H1 (cell line): ENCODE measurements at regions not wholly inside any gene's neighbourhood (a gene's known extent, or its start where the extent isn't known, plus 50 kb on each side); places are given as distances from the start of the nearest gene placed in this dataset.
"Not testable (repeated sequence)": the region's sequence is repeated elsewhere in the genome, so short reads cannot be mapped to it uniquely, and the experiment has no call there.

ENCODE experiments used
- CTCF ChIA-PET: fragments of 300-600 bp; sonication (Branson Sonifier 250); formaldehyde crosslinking; loops from one replicate; lab custom pipeline; 2021; ENCODE audit not compliant: partially characterized antibody; lab: Charles Lee
- POLR2A ChIA-PET: fragments of 300-600 bp; sonication (Branson Sonifier 250); formaldehyde crosslinking; loops from one replicate; lab custom pipeline; 2021; ENCODE audit warnings: inconsistent platforms; ENCODE audit not compliant: partially characterized antibody; lab: Charles Lee
- DNase-seq, 2 experiments: peaks; one replicate each; pipeline versions ENCODE4 v3.0.0 to v3.0.0-alpha.2; 2010 to 2022; ENCODE audit warnings: low spot score in 2 of 2, low read depth in 1 of 2, mixed read lengths in 1 of 2
- FAIRE-seq: peaks from 2 replicates; lab custom pipeline; 2011; peaks lifted over from hg19 to GRCh38; lab: Jason Lieb, UNC
- H2AFZ ChIP-seq: 2 replicates; pipeline ENCODE4 v1.8.1; 2012; ENCODE audit warnings: low read length, inconsistent platforms
- H2AK5ac ChIP-seq: 2 replicates; pipeline ENCODE4 v1.6.1; 2013; ENCODE audit warnings: low read depth, low read length
- H2BK120ac ChIP-seq: replicated peaks from 2 replicates; pipeline ENCODE3; 2013; ENCODE audit warnings: low read depth, low read length, inconsistent platforms
- H2BK12ac ChIP-seq: 2 replicates; pipeline ENCODE4 v1.6.1; 2013; ENCODE audit warnings: low read depth, low read length
- H2BK15ac ChIP-seq: 2 replicates; pipeline ENCODE4 v1.6.1; 2013; ENCODE audit warnings: low read length
- H2BK20ac ChIP-seq: 2 replicates; pipeline ENCODE4 v1.6.1; 2013; ENCODE audit warnings: low read length
- H2BK5ac ChIP-seq: 2 replicates; pipeline ENCODE4 v1.6.1; 2013; ENCODE audit warnings: low read depth, low read length
- H3K14ac ChIP-seq: 2 replicates; pipeline ENCODE4 v1.6.1; 2013; ENCODE audit warnings: inconsistent platforms; ENCODE audit not compliant: insufficient read length
- H3K18ac ChIP-seq: 2 replicates; pipeline ENCODE4 v1.6.1; 2013; ENCODE audit warnings: low read length; ENCODE audit errors: extremely low read depth
- H3K23ac ChIP-seq: 2 replicates; pipeline ENCODE4 v1.6.1; 2013; ENCODE audit warnings: inconsistent platforms; ENCODE audit not compliant: insufficient read length
- H3K23me2 ChIP-seq: 2 replicates; pipeline ENCODE4 v1.6.1; 2013; ENCODE audit warnings: low read depth, low read length
- H3K27ac ChIP-seq: 2 replicates; pipeline ENCODE4 v1.6.1; 2011; ENCODE audit warnings: low read depth, low read length, inconsistent platforms
- H3K27me3 ChIP-seq, 4 experiments: replicated peaks in 1 of 4; 1 replicate in 1 of 4; 2 replicates in 3 of 4; pipeline versions ENCODE4 v1.6.1 to v1.8.1; 2011 to 2013; ENCODE audit warnings: low read length in 3 of 4, mild to moderate bottlenecking in 3 of 4, inconsistent platforms in 2 of 4, mixed read lengths in 2 of 4, moderate library complexity in 1 of 4; ENCODE audit not compliant: control insufficient read depth in 3 of 4, insufficient read depth in 3 of 4; ENCODE audit errors: extremely low read depth in 1 of 4
- H3K36me3 ChIP-seq, 4 experiments: 2 replicates each; pipeline versions ENCODE4 v1.6.1 to v1.8.1; 2011 to 2013; ENCODE audit warnings: mild to moderate bottlenecking in 4 of 4, low read length in 3 of 4, moderate library complexity in 2 of 4, control low read depth in 1 of 4, inconsistent platforms in 1 of 4; ENCODE audit not compliant: insufficient read depth in 4 of 4, control insufficient read depth in 2 of 4
- H3K4ac ChIP-seq: replicated peaks from 2 replicates; pipeline ENCODE3; 2013; ENCODE audit warnings: low read length, low read depth, mixed read lengths, inconsistent platforms; ENCODE audit not compliant: insufficient read length
- H3K4me1 ChIP-seq, 4 experiments: replicated peaks in 1 of 4; 1 replicate in 1 of 4; 2 replicates in 3 of 4; pipeline versions ENCODE4 v1.6.1 to v1.8.1; 2011 to 2013; ENCODE audit warnings: low read length in 3 of 4, inconsistent platforms in 2 of 4, mixed read lengths in 1 of 4; ENCODE audit not compliant: insufficient read depth in 4 of 4, control insufficient read depth in 3 of 4
- H3K4me2 ChIP-seq, 2 experiments: 2 replicates each; pipeline versions ENCODE4 v1.6.1 to v1.8.1; 2011 to 2013; ENCODE audit warnings: low read depth in 2 of 2, low read length in 2 of 2, control low read depth in 1 of 2, inconsistent platforms in 1 of 2, mild to moderate bottlenecking in 1 of 2; ENCODE audit not compliant: insufficient read depth in 1 of 2
- H3K4me3 ChIP-seq, 4 experiments: fragments of 200-600, 300-600 bp in 1 of 4; sonication (generic), shearing (Covaris generic), sonication (Bioruptor Twin) in 1 of 4; 2 replicates each; pipeline versions ENCODE4 v1.5.1 to v1.8.1; 2011 to 2016; ENCODE audit warnings: low read length in 4 of 4, low read depth in 3 of 4, control low read depth in 2 of 4, inconsistent platforms in 2 of 4, mild to moderate bottlenecking in 2 of 4, mixed read lengths in 1 of 4, moderate library complexity in 1 of 4; ENCODE audit not compliant: insufficient read depth in 2 of 4; ENCODE audit errors: extremely low read depth in 1 of 4
- H3K56ac ChIP-seq: replicated peaks from 2 replicates; pipeline ENCODE3; 2013; ENCODE audit warnings: low read depth, mild to moderate bottlenecking, mixed read lengths, low read length, inconsistent platforms; ENCODE audit not compliant: insufficient read length
- H3K79me1 ChIP-seq: 2 replicates; pipeline ENCODE4 v1.6.1; 2013; ENCODE audit warnings: low read depth, low read length, control low read depth
- H3K79me2 ChIP-seq, 2 experiments: 2 replicates each; pipeline versions ENCODE4 v1.6.1 to v1.8.1; 2012 to 2013; ENCODE audit warnings: low read length in 2 of 2, mild to moderate bottlenecking in 2 of 2, inconsistent platforms in 1 of 2; ENCODE audit not compliant: insufficient read depth in 2 of 2, control insufficient read depth in 1 of 2
- H3K9ac ChIP-seq, 4 experiments: replicated peaks in 1 of 4; 1 replicate in 1 of 4; 2 replicates in 3 of 4; pipeline versions ENCODE4 v1.6.1 to v1.8.1; 2011 to 2013; ENCODE audit warnings: low read depth in 3 of 4, low read length in 3 of 4, control low read depth in 2 of 4, mild to moderate bottlenecking in 2 of 4, moderate library complexity in 2 of 4, inconsistent platforms in 1 of 4; ENCODE audit errors: extremely low read depth in 1 of 4
- H3K9me3 ChIP-seq, 2 experiments: 2 replicates each; pipeline versions ENCODE4 v1.6.1 to v1.8.1; 2012 to 2013; ENCODE audit warnings: mild to moderate bottlenecking in 2 of 2, moderate library complexity in 2 of 2, control low read depth in 1 of 2, inconsistent platforms in 1 of 2, low read depth in 1 of 2, low read length in 1 of 2, mixed read lengths in 1 of 2; ENCODE audit not compliant: insufficient read depth in 2 of 2
- H4K20me1 ChIP-seq, 2 experiments: replicated peaks in 1 of 2; 2 replicates each; pipeline versions ENCODE3 to v1.8.1; 2011 to 2013; ENCODE audit warnings: inconsistent platforms in 2 of 2, low read length in 2 of 2, mild to moderate bottlenecking in 1 of 2; ENCODE audit not compliant: insufficient read depth in 2 of 2, control insufficient read depth in 1 of 2
- H4K5ac ChIP-seq: 2 replicates; pipeline ENCODE4 v1.6.1; 2013; ENCODE audit warnings: low read length, low read depth, mixed read lengths, inconsistent platforms; ENCODE audit not compliant: insufficient read length
- H4K8ac ChIP-seq: 2 replicates; pipeline ENCODE4 v1.8.0; 2013; ENCODE audit warnings: mild to moderate bottlenecking, moderate library complexity, low read length, inconsistent platforms; ENCODE audit not compliant: insufficient read depth; ENCODE audit errors: extremely low read depth
- H4K91ac ChIP-seq: replicated peaks from 2 replicates; pipeline ENCODE3; 2013; ENCODE audit warnings: low read length, mixed read lengths, inconsistent platforms; ENCODE audit not compliant: insufficient read length

DNA sequence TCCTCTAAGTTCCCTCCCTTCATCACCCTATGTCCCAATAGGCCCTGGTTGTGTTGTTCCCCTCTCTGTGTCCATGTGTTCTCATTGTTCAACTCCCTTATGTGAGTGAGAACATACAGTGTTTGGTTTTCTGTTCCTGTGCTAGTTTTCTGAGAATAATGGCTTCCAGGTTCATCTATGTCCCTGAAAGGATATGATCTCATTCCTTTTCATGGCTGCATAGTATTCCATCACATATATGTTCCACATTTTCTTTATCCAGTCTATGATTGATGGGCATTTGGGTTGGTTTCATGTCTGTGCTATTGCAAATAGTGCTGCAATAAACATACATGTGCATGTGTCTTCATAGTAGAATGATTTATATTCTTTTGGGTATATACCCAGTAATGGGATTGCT, 612.6 kb upstream of the MANEA start:
- H3K79me1 ChIP-seq, H3K4me2 ChIP-seq, H2AK5ac ChIP-seq, H3K23me2 ChIP-seq, H3K27me3 ChIP-seq, H3K9me3 ChIP-seq, H2AFZ ChIP-seq, H3K27ac ChIP-seq, H3K9ac ChIP-seq, H2BK15ac ChIP-seq, H3K4ac ChIP-seq, H2BK12ac ChIP-seq, H3K79me2 ChIP-seq, FAIRE-seq, H3K4me1 ChIP-seq, H2BK120ac ChIP-seq, H4K20me1 ChIP-seq, H3K18ac ChIP-seq, H3K4me3 ChIP-seq, H3K56ac ChIP-seq, H3K14ac ChIP-seq, H2BK5ac ChIP-seq, DNase-seq, H4K8ac ChIP-seq, H3K36me3 ChIP-seq, H2BK20ac ChIP-seq, H4K91ac ChIP-seq, CTCF ChIA-PET, H4K5ac ChIP-seq, H3K23ac ChIP-seq, POLR2A ChIA-PET: not testable (repeated sequence)
